SK-N-MC (cell line): ENCODE measurements at regions not wholly inside any gene's neighbourhood (a gene's known extent, or its start where the extent isn't known, plus 50 kb on each side); places are given as distances from the start of the nearest gene placed in this dataset.

Source experiments
- EZH2 ChIP-seq: fragments of 200-600 bp; sonication (generic); IDR thresholded peaks from one replicate; pipeline ENCODE4 v1.6.1; 2017; ENCODE audit warnings: antibody characterized with exemption
- FOXP2 ChIP-seq: optimal IDR thresholded peaks from 2 replicates; pipeline ENCODE3; 2011; ENCODE audit warnings: mild to moderate bottlenecking, moderate library complexity; ENCODE audit not compliant: insufficient read depth; ENCODE audit errors: extremely low read length, control extremely low read depth
- POLR2AphosphoS5 ChIP-seq: IDR thresholded peaks from 2 replicates; pipeline ENCODE4 v1.6.1; 2012; ENCODE audit warnings: mild to moderate bottlenecking, low read depth, low read length, borderline replicate concordance

GRCh38 chr22:46047841-46048595 lies 71.1 kb upstream of the WNT7B start:
- no peak for TF ChIP-seq POLR2AphosphoS5
- no peak for TF ChIP-seq EZH2
- no peak for TF ChIP-seq FOXP2
